ENCODE measurements at regions not wholly inside any gene's neighbourhood (a gene's known extent, or its start where the extent isn't known, plus 50 kb on each side); places are given as distances from the start of the nearest gene placed in this dataset.

DNA sequence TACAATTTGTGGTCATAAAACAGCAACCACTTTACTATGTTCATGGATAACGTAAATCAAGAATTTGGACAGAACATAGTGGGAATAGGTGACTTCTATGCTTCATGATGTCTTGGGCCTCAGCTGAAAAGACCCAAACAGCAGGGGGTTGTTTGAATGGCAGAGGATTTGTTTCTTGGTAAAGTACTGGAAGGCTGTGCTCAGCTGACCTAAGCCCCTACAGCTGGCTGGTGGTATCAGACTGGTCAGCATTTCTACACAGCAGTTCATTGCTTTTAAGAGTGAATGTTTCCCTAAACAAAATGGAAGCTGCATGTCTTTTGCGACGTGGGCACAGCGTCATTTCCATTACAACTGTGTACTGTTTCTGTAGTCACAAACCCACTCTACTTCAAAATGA lies 148.5 kb upstream of the DEFB112 start:
- 80 to 91% (median 83%) methylated on average over 4 of the region's 4 CpGs for WGBS, 3 donors
- FAIRE-seq (no peak), DNase-seq (no peak)

DNA sequence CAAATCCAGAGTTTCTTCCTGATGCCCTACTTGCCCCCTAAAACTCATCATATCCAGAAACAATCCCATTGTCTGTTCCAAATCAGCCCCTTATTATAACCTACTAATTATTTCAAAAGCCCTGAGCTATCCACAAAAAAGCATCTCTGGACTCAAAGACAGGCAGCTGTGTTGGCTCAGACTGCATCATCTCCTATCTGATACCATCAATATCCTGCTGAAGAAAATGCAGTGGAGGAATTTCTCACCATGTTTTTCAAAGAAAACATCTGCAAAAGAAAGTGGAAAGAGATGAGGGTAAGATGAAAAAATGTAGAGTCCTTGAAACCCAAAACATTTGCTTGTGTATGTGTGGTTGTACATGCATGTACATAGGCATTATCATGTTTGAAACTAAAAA lies 153.0 kb upstream of the DEFB112 start:
- H3K4me3 ChIP-seq (ENCODE audit: low read depth in 1 of 3, low read length in 3 of 3), result no peak overlapping the region
- no peaks in the 10 kb centered on the region for H3K27me3 ChIP-seq (ENCODE audit: control insufficient read depth in 3 of 3, insufficient read depth in 3 of 3, low read length in 3 of 3)
- no peak overlapping the region for H3K27ac ChIP-seq (ENCODE audit: low read depth in 1 of 3, low read length in 2 of 3)
- no peaks in the 10 kb centered on the region for H3K4me1 ChIP-seq (ENCODE audit: control insufficient read depth in 3 of 3, insufficient read depth in 2 of 3, low read depth in 1 of 3, low read length in 2 of 3)
- FAIRE-seq (no peak), DNase-seq (no peak)
- H3K9me3 ChIP-seq (ENCODE audit: control insufficient read depth in 2 of 2, insufficient read depth in 1 of 2, low read depth in 1 of 2, low read length in 1 of 2), result no peaks in the 10 kb centered on the region
- no peaks in the 10 kb centered on the region for H3K36me3 ChIP-seq (ENCODE audit: control insufficient read depth in 3 of 3, insufficient read depth in 2 of 3, low read depth in 1 of 3, low read length in 3 of 3)

More for the DNA sequence above, 148.5 kb upstream of the DEFB112 start:
- Histone ChIP-seq H3K4me1 (ENCODE audit: control insufficient read depth in 3 of 3, insufficient read depth in 2 of 3, low read depth in 1 of 3, low read length in 2 of 3) (no peaks in the 10 kb centered on the region), H3K27me3 (ENCODE audit: control insufficient read depth in 3 of 3, insufficient read depth in 3 of 3, low read length in 3 of 3) (no peaks in the 10 kb centered on the region), H3K27ac (ENCODE audit: low read depth in 1 of 3, low read length in 2 of 3) (no peak overlapping the region), H3K9me3 (ENCODE audit: control insufficient read depth in 2 of 2, insufficient read depth in 1 of 2, low read depth in 1 of 2, low read length in 1 of 2) (no peaks in the 10 kb centered on the region), H3K4me3 (ENCODE audit: low read depth in 1 of 3, low read length in 3 of 3) (no peak overlapping the region), H3K36me3 (ENCODE audit: control insufficient read depth in 3 of 3, insufficient read depth in 2 of 3, low read depth in 1 of 3, low read length in 3 of 3) (no peaks in the 10 kb centered on the region)

DNA sequence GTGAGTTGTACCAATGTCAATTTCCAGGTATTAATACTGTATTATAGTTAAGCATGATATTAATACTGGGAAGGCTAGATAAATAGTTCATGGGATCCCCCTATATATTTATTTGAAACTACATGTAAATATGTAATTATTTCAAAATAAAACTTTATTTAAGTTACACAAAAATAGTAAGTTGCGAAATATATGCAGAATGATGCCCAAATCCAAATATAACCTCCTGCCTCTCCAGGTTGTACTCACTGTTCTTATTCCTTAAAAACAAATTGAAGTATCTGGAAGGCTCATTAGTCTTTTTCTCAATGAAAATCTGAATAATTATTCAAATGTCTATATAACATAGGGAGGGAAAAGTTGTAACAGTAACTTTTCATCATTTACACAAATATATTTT lies 161.9 kb upstream of the DEFB112 start:
- DNase-seq, result no peak
- no peaks in the 10 kb centered on the region for H3K27me3 ChIP-seq (ENCODE audit: control insufficient read depth in 3 of 3, insufficient read depth in 3 of 3, low read length in 3 of 3)
- no peak overlapping the region for H3K4me3 ChIP-seq (ENCODE audit: low read depth in 1 of 3, low read length in 3 of 3)
- no peak overlapping the region for H3K27ac ChIP-seq (ENCODE audit: low read depth in 1 of 3, low read length in 2 of 3)
- H3K36me3 ChIP-seq (ENCODE audit: control insufficient read depth in 3 of 3, insufficient read depth in 2 of 3, low read depth in 1 of 3, low read length in 3 of 3), result no peaks in the 10 kb centered on the region
- no peaks in the 10 kb centered on the region for H3K9me3 ChIP-seq (ENCODE audit: control insufficient read depth in 2 of 2, insufficient read depth in 1 of 2, low read depth in 1 of 2, low read length in 1 of 2)
- H3K4me1 ChIP-seq (ENCODE audit: control insufficient read depth in 3 of 3, insufficient read depth in 2 of 3, low read depth in 1 of 3, low read length in 2 of 3), result no peaks in the 10 kb centered on the region
- no peak for FAIRE-seq
- 90 to 94% (median 91%) methylated on average over 1 of the region's 1 CpG for WGBS, 3 donors

DNA sequence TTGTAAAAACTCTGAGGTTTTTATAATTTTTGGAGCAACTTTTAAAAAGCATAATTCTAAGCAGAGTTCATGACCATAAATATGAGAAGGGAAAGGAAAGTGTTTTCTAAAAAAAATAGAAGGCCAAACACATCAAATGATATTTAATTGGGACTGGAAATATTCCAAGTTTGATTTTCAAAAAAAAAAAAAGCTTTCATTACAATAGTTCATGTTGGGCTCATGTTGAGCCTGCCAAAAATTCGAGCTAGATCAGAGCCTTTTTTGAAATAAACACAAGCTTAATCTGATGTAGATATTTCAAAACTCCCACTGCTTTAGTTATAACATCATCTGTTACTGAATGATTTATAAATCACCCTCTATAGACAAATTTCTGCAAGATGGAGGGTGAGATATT lies 163.4 kb upstream of the DEFB112 start:
- Histone ChIP-seq H3K27me3 (ENCODE audit: control insufficient read depth in 3 of 3, insufficient read depth in 3 of 3, low read length in 3 of 3) (no peaks in the 10 kb centered on the region), H3K27ac (ENCODE audit: low read depth in 1 of 3, low read length in 2 of 3) (no peak overlapping the region), H3K4me3 (ENCODE audit: low read depth in 1 of 3, low read length in 3 of 3) (no peak overlapping the region), H3K9me3 (ENCODE audit: control insufficient read depth in 2 of 2, insufficient read depth in 1 of 2, low read depth in 1 of 2, low read length in 1 of 2) (no peaks in the 10 kb centered on the region), H3K4me1 (ENCODE audit: control insufficient read depth in 3 of 3, insufficient read depth in 2 of 3, low read depth in 1 of 3, low read length in 2 of 3) (no peaks in the 10 kb centered on the region), H3K36me3 (ENCODE audit: control insufficient read depth in 3 of 3, insufficient read depth in 2 of 3, low read depth in 1 of 3, low read length in 3 of 3) (no peaks in the 10 kb centered on the region)
- FAIRE-seq, result no peak
- DNase-seq, result no peak
- 0 to 16% (median 5%) methylated on average over 1 of the region's 1 CpG for WGBS, 3 donors

DNA sequence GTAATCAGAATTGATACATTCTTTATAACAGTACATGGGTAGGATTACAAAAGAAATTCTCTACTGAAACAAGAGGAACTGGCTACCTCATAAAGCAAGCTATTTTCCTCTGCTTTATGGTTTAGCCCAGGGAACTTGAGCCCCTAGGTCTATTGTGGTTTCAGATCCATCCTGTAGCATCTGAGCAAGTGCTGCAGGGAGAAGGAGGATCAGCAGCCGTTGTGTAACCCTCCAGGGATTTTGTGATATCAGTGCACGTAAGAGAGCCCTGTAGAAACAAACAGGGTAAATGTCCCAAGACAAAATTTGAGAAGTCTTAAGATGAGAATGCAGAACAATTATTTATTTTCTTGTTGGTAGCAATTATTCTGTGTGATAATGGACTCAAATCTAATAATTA lies 165.2 kb upstream of the DEFB112 start:
- Histone ChIP-seq H3K27me3 (ENCODE audit: control insufficient read depth in 3 of 3, insufficient read depth in 3 of 3, low read length in 3 of 3) (no peaks in the 10 kb centered on the region), H3K36me3 (ENCODE audit: control insufficient read depth in 3 of 3, insufficient read depth in 2 of 3, low read depth in 1 of 3, low read length in 3 of 3) (no peaks in the 10 kb centered on the region), H3K4me1 (ENCODE audit: control insufficient read depth in 3 of 3, insufficient read depth in 2 of 3, low read depth in 1 of 3, low read length in 2 of 3) (no peaks in the 10 kb centered on the region), H3K9me3 (ENCODE audit: control insufficient read depth in 2 of 2, insufficient read depth in 1 of 2, low read depth in 1 of 2, low read length in 1 of 2) (no peaks in the 10 kb centered on the region), H3K27ac (ENCODE audit: low read depth in 1 of 3, low read length in 2 of 3) (no peak overlapping the region), H3K4me3 (ENCODE audit: low read depth in 1 of 3, low read length in 3 of 3) (no peak overlapping the region)
- DNase-seq (no peak), FAIRE-seq (no peak)
- WGBS, 3 donors, result 52 to 59% (median 55%) methylated on average over 2 of the region's 2 CpGs

DNA sequence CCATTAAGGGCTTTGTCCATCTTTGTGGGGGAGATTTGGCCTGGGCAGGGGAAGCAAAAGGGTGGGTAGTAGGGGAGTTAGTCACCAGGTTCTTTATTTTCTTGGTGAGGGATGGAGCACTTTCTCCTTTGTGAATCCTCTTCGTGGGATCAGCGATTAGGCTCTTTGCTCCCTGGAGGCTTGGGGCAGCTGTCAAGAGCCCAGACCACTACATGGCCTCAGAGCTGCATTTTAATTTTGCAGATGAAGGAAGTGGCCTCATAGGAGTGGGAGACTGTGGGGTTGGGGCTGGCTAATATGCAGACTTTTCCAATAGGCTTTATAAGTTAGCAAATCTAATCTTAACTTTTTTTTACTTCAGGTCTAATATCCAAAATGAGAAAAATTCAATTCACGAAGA lies 168.1 kb upstream of the DEFB112 start:
- Histone ChIP-seq H3K27ac (ENCODE audit: low read depth in 1 of 3, low read length in 2 of 3) (no peak overlapping the region), H3K36me3 (ENCODE audit: control insufficient read depth in 3 of 3, insufficient read depth in 2 of 3, low read depth in 1 of 3, low read length in 3 of 3) (no peaks in the 10 kb centered on the region), H3K27me3 (ENCODE audit: control insufficient read depth in 3 of 3, insufficient read depth in 3 of 3, low read length in 3 of 3) (no peaks in the 10 kb centered on the region), H3K4me3 (ENCODE audit: low read depth in 1 of 3, low read length in 3 of 3) (no peak overlapping the region), H3K4me1 (ENCODE audit: control insufficient read depth in 3 of 3, insufficient read depth in 2 of 3, low read depth in 1 of 3, low read length in 2 of 3) (no peaks in the 10 kb centered on the region), H3K9me3 (ENCODE audit: control insufficient read depth in 2 of 2, insufficient read depth in 1 of 2, low read depth in 1 of 2, low read length in 1 of 2) (no peaks in the 10 kb centered on the region)
- DNase-seq (no peak), FAIRE-seq (no peak)
- 70 to 76% (median 71%) methylated on average over 3 of the region's 3 CpGs for WGBS, 3 donors

DNA sequence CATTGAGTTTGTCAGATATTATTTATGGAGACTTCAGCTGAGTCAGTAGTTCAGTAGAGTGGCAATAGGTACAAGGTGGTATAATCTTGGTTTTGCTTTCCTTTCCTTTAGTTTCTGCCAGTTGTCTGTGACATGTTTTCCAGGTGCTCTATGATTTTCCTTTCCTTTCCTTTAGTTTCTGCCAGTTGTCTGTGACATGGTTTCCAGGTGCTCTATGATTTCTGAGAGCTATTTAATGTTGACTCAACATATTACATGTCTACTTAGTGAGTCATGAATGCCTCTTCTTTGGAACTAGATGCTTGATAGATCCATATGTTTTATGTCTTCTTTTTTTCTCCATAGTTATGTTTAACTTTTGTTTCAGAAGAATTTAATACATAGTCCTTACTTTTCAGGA lies 186.4 kb upstream of the DEFB112 start:
- Histone ChIP-seq H3K27me3 (ENCODE audit: control insufficient read depth in 3 of 3, insufficient read depth in 3 of 3, low read length in 3 of 3) (no peaks in the 10 kb centered on the region), H3K4me1 (ENCODE audit: control insufficient read depth in 3 of 3, insufficient read depth in 2 of 3, low read depth in 1 of 3, low read length in 2 of 3) (no peaks in the 10 kb centered on the region), H3K36me3 (ENCODE audit: control insufficient read depth in 3 of 3, insufficient read depth in 2 of 3, low read depth in 1 of 3, low read length in 3 of 3) (no peaks in the 10 kb centered on the region), H3K9me3 (ENCODE audit: control insufficient read depth in 2 of 2, insufficient read depth in 1 of 2, low read depth in 1 of 2, low read length in 1 of 2) (peaks cover 0 to 3% of the 10 kb centered on the region in 2 donors), H3K27ac (ENCODE audit: low read depth in 1 of 3, low read length in 2 of 3) (no peak overlapping the region), H3K4me3 (ENCODE audit: low read depth in 1 of 3, low read length in 3 of 3) (no peak overlapping the region)
- DNase-seq (no peak), FAIRE-seq (no peak)

GRCh38 chr6:50239853-50240252 lies 190.1 kb upstream of the DEFB112 start:
- no peak overlapping the region for H3K27ac ChIP-seq (ENCODE audit: low read depth in 1 of 3, low read length in 2 of 3)

DNA sequence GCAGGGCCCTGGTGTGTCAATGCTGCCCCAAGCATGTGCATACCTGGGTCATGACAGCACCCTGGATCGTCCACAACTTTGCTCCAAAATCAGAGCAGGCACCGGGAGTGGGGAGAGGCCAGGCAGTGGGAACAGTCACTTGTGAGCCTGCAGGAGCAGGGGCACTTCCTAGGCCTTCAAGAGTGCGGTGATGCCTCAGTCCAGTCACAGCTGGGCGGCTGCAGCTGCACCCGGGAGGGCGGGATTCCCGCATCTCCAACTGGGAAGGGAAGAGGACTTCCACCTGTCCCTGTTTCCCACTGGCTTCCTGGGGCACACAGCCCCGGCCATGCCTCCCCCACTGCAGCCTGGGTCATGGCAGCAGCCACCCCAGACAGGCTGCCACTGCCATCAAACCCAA lies 191.3 kb upstream of the DEFB112 start:
- no peak for FAIRE-seq
- no peak for DNase-seq
- H3K9me3 ChIP-seq (ENCODE audit: control insufficient read depth in 2 of 2, insufficient read depth in 1 of 2, low read depth in 1 of 2, low read length in 1 of 2), result peaks cover 0 to 3% of the 10 kb centered on the region in 2 donors
- no peak overlapping the region for H3K27ac ChIP-seq (ENCODE audit: low read depth in 1 of 3, low read length in 2 of 3)
- H3K4me3 ChIP-seq (ENCODE audit: low read depth in 1 of 3, low read length in 3 of 3), result no peak overlapping the region
- no peaks in the 10 kb centered on the region for H3K36me3 ChIP-seq (ENCODE audit: control insufficient read depth in 3 of 3, insufficient read depth in 2 of 3, low read depth in 1 of 3, low read length in 3 of 3)
- no peaks in the 10 kb centered on the region for H3K4me1 ChIP-seq (ENCODE audit: control insufficient read depth in 3 of 3, insufficient read depth in 2 of 3, low read depth in 1 of 3, low read length in 2 of 3)
- H3K27me3 ChIP-seq (ENCODE audit: control insufficient read depth in 3 of 3, insufficient read depth in 3 of 3, low read length in 3 of 3), result no peaks in the 10 kb centered on the region
- WGBS, 3 donors, result 84 to 89% (median 85%) methylated on average over 8 of the region's 8 CpGs

More at GRCh38 chr6:50239853-50240252, 190.1 kb upstream of the DEFB112 start:
- H3K9me3 ChIP-seq (ENCODE audit: control insufficient read depth in 2 of 2, insufficient read depth in 1 of 2, low read depth in 1 of 2, low read length in 1 of 2), result peaks cover 0 to 3% of the 10 kb centered on the region in 2 donors
- H3K4me3 ChIP-seq (ENCODE audit: low read depth in 1 of 3, low read length in 3 of 3), result no peak overlapping the region
- 91 to 94% (median 93%) methylated on average over 14 of the region's 14 CpGs for WGBS, 3 donors
- DNase-seq (no peak), FAIRE-seq (no peak)
- H3K36me3 ChIP-seq (ENCODE audit: control insufficient read depth in 3 of 3, insufficient read depth in 2 of 3, low read depth in 1 of 3, low read length in 3 of 3), result no peaks in the 10 kb centered on the region
- H3K4me1 ChIP-seq (ENCODE audit: control insufficient read depth in 3 of 3, insufficient read depth in 2 of 3, low read depth in 1 of 3, low read length in 2 of 3), result no peaks in the 10 kb centered on the region
- H3K27me3 ChIP-seq (ENCODE audit: control insufficient read depth in 3 of 3, insufficient read depth in 3 of 3, low read length in 3 of 3), result no peaks in the 10 kb centered on the region

Data from small intestine (tissue), 7 donors.